ENCODE measurements at regions not wholly inside any gene's neighbourhood (a gene's known extent, or its start where the extent isn't known, plus 50 kb on each side); places are given as distances from the start of the nearest gene placed in this dataset.
A peak's percentile ranks its signal among the peaks of the same experiment; 100 is the strongest.

- CTCF ChIA-PET, result interaction anchor here (0.8 kb wide), 1 partner anchor 71 kb away, joined by 5 read pairs; the partner anchor contains the start of gene CYP1B1
Observed at GRCh38 chr2:38146907-38147307, 71.0 kb upstream of the CYP1B1 start.

GRCh38 chr2:38146275-38146906 is 70.4 kb upstream of the CYP1B1 start:
- DNase-seq (ENCODE audit: low spot score), result no peak
- ChIA-PET CTCF (interaction anchor here (0.6 to 0.8 kb wide), 2 partner anchors 70 to 502 kb away, joined by 4 to 5 read pairs; partner anchors contain the start of gene CYP1B1), POLR2A (interaction anchor here (0.7 kb wide), 1 partner anchor 925 kb away, joined by 5 read pairs; no protein-coding TSS in a partner anchor)
- H3K9me3 Mint-ChIP-seq, result peaks cover 9% of the 10 kb centered on the region
- peaks cover 12% of the 10 kb centered on the region for H3K4me1 Mint-ChIP-seq
- TF ChIP-seq MYBL2 (CRISPR knock-in tag; IDR thresholded peaks at IDR 0.05) (no peak), JUN (CRISPR knock-in tag; IDR thresholded peaks at IDR 0.05) (no peak), MXD4 (CRISPR knock-in tag; IDR thresholded peaks at IDR 0.05; ENCODE audit: borderline replicate concordance) (no peak), GRHL2 (CRISPR knock-in tag; IDR thresholded peaks at IDR 0.05; ENCODE audit: insufficient replicate concordance, severe bottlenecking) (no peak), ZNF317 (CRISPR knock-in tag; IDR thresholded peaks at IDR 0.05; ENCODE audit: borderline replicate concordance, low read depth) (no peak), MAX (CRISPR knock-in tag; IDR thresholded peaks at IDR 0.05) (no peak), SMAD4 (CRISPR knock-in tag; IDR thresholded peaks at IDR 0.05) (no peak), RELA (CRISPR knock-in tag; IDR thresholded peaks at IDR 0.05; ENCODE audit: borderline replicate concordance) (no peak), CREM (CRISPR knock-in tag; IDR thresholded peaks at IDR 0.05) (no peak), ZNF281 (CRISPR knock-in tag; IDR thresholded peaks at IDR 0.05) (no peak), ZNF232 (CRISPR knock-in tag; IDR thresholded peaks at IDR 0.05) (no peak), NFATC4 (CRISPR knock-in tag; IDR thresholded peaks at IDR 0.05) (no peak), E2F5 (CRISPR knock-in tag; IDR thresholded peaks at IDR 0.05) (no peak), CREB1 (CRISPR knock-in tag; IDR thresholded peaks at IDR 0.05) (no peak), HMGA2 (CRISPR knock-in tag; IDR thresholded peaks at IDR 0.05) (no peak)
- TF ChIP-seq, protein P1, sequence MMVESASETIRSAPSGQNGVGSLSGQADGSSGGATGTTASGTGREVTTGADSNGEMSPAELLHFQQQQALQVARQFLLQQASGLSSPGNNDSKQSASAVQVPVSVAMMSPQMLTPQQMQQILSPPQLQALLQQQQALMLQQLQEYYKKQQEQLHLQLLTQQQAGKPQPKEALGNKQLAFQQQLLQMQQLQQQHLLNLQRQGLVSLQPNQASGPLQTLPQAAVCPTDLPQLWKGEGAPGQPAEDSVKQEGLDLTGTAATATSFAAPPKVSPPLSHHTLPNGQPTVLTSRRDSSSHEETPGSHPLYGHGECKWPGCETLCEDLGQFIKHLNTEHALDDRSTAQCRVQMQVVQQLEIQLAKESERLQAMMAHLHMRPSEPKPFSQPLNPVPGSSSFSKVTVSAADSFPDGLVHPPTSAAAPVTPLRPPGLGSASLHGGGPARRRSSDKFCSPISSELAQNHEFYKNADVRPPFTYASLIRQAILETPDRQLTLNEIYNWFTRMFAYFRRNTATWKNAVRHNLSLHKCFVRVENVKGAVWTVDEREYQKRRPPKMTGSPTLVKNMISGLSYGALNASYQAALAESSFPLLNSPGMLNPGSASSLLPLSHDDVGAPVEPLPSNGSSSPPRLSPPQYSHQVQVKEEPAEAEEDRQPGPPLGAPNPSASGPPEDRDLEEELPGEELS (CRISPR knock-in tag; IDR thresholded peaks at IDR 0.05), result no peak
- H3K27ac Mint-ChIP-seq, result no peak overlapping the region
- H3K27me3 Mint-ChIP-seq (ENCODE audit: low read depth), result no peaks in the 10 kb centered on the region
- ATAC-seq, result peak; percentile 57
- no peak overlapping the region for H3K4me3 Mint-ChIP-seq
- no peaks in the 10 kb centered on the region for H3K36me3 Mint-ChIP-seq

More at GRCh38 chr2:38146907-38147307, 71.0 kb upstream of the CYP1B1 start:
- Mint-ChIP-seq H3K4me3 (no peak overlapping the region), H3K27me3 (ENCODE audit: low read depth) (no peaks in the 10 kb centered on the region), H3K4me1 (peaks cover 12% of the 10 kb centered on the region), H3K36me3 (no peaks in the 10 kb centered on the region), H3K9me3 (peaks cover 9% of the 10 kb centered on the region), H3K27ac (peak overlapping the region; percentile 53; the same call in 1 of the 2 replicates)
- TF ChIP-seq E2F1 (CRISPR knock-in tag; IDR thresholded peaks at IDR 0.05) (no peak), IRF1 (CRISPR knock-in tag; IDR thresholded peaks at IDR 0.05) (no peak), NR3C1 (CRISPR knock-in tag; conservative IDR thresholded peaks at IDR 0.05; ENCODE audit: low read depth) (no peak), ZNF425 (CRISPR knock-in tag; conservative IDR thresholded peaks at IDR 0.05) (no peak)
- ATAC-seq (peak; percentile 94), DNase-seq (ENCODE audit: low spot score) (no peak)
- POLR2A ChIA-PET, result no interaction called here
